Epithelial cell of prostate (primary cell): ENCODE measurements at regions not wholly inside any gene's neighbourhood (a gene's known extent, or its start where the extent isn't known, plus 50 kb on each side); places are given as distances from the start of the nearest gene placed in this dataset.
A peak's percentile ranks its signal among the peaks of the same experiment; 100 is the strongest.
"Not testable (repeated sequence)": the region's sequence is repeated elsewhere in the genome, so short reads cannot be mapped to it uniquely, and the experiment has no call there.

Experiments
- DNase-seq: peaks from one replicate; pipeline ENCODE4 v3.0.0-alpha.2; 2011; ENCODE audit warnings: low read depth, low spot score
- H3K27ac ChIP-seq: fragments of 450-650 bp; 2 replicates; pipeline ENCODE4 v1.5.1; 2017; ENCODE audit warnings: mild to moderate bottlenecking

DNA sequence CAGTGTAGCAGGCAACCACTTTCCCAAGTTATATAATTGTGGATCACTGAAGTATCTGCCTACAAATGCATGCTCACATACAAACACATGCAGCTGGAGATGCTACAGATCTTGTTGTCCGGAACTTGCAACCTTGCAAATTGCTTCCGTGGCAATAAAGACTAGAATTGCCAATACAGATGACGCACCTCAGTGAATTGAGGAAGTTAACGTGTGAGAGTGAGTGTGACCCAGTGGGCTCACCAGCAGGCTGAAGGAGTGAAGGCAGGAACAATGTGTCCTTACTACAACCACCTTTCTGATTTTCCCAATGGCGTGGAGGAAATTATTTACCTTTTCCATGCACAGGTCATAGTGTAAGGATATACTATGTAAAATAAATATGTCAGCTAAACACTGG is 89.4 kb upstream of the GRIP1 start:
- no peak for DNase-seq
- H3K27ac ChIP-seq = no peak overlapping the region

DNA sequence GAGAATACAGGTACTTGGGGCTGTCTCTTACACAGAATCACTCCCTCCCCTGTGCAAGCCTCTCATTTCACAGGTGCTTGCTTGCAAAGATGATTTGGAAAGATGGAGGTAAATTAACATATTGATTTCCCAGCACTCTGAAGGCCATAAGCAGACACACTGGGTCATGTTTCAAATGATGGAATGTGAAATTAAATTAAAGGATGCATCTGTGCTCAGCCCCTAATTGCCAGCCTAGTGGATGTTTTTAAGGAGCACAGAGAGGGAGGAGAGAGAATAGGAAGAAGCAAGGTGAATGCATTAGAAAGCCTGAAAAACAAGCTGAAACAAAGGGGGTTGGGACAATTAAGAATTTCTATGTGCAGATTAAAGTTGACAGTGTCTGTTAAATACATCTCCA is 96.1 kb upstream of the GRIP1 start:
- no peak for DNase-seq

DNA sequence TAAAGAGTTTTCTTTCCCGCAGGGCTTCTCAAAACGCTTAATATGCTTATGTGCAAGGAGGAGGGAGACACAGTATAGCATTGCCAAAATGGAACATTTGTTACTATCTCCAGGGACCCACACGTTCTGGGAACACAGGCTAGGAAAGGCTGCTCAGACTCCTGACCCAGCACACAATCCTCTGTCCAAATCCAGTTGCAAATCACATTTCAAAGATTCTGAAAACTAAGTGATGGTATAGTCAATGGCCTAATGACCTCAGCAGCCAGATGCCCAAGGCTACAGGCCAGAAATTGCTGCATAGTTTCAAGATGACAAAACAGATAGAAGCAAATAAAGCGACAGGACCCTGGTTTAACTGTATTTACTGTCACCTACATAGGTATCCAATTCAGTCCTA is 97.0 kb upstream of the GRIP1 start:
- H3K27ac ChIP-seq = no peak overlapping the region
- DNase-seq = no peak

More for the DNA sequence above, 96.1 kb upstream of the GRIP1 start:
- no peak overlapping the region for H3K27ac ChIP-seq

DNA sequence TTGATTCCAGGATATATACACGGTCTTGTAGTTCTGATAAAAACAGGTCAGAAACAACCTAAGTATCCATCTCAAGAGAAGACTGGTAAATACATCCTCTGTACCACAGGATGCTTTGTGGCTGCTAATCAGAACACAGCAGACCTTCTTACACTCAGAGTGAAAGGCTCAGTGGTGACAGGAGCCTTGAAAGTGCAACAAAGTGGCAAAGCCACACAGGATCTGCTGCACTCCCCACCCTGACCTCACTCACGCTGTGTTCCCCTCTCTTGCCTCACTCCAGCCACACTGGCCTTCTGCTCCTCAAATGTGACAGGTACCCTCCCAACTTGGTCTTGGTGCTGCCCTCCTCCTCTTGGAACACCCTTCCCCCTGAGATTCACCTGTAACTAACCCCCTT is 98.1 kb upstream of the GRIP1 start:
- H3K27ac ChIP-seq = no peak overlapping the region
- no peak for DNase-seq

DNA sequence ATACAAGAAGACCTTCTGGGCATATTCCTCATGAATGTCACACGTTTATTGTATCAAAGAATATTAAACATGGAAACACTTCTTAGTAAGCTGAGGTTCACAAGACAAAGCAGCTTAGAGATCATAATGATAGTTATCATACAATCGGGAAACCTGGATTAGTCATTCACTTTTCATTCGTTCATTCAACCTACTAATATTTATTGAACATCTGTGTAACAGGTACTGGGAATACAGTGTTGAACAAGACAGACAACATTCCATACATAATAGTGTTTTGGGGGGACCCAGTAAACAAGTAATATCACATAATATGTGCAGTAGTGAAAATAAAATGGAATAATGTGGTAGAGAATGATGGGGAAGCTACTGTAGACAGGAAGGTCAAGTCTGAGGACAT is 100.6 kb upstream of the GRIP1 start:
- DNase-seq = no peak
- H3K27ac ChIP-seq = no peak overlapping the region

DNA sequence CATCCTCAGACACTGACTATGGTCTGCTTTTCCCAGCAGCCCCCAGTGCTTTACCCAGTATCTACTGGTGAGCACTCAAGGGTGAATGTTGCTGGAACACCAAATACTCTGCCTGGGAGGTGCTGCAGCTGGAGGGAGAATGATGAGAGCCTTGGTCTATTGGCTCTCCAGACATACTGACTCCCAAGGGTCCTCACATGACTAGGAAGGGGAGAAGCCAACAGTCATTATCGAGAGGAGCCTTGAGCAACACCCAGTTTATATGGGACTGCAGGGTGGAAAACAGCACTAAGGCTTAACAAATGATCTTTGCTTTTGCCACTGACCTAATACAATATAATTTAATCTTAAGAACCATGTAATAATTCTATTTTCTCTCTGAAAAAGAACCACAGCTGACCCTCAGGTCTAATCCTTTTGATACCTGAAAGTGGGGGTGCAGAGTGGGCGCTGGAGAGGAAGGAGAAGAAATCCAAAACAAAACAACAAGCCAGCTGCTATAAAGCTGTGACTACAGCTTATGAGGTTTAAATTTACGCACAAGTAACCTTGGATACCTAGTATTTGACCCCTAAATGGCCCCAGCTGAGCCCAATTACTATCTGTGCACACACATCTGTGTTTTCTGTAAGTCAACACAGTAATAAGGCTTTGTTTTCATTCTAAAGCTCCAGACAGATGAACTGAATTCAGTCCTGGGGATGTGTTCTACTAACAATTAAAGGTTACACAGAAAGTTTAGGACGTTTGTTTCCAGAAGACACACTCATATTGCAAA is 107.8 kb upstream of the GRIP1 start:
- no peak for DNase-seq
- no peak overlapping the region for H3K27ac ChIP-seq

DNA sequence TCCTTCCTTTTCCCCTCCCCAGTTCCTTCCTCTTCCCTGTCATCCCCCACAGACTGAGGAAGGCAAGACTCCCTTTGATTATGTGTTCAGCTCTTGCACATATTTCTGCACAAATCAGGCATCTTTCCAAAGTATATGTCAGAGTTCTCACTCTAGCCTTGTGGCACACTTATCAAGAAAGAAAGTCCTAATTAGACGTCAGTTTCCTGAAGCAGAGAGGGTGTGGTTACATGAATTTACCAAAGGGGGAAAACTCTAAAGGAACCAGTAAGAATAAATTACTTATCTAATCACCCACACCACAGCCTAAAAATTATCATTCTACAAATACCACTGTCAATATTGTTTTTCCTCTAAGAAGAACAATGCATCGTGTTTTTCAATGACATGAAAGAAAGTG is 120.7 kb upstream of the GRIP1 start:
- no peak overlapping the region for H3K27ac ChIP-seq
- no peak for DNase-seq

DNA sequence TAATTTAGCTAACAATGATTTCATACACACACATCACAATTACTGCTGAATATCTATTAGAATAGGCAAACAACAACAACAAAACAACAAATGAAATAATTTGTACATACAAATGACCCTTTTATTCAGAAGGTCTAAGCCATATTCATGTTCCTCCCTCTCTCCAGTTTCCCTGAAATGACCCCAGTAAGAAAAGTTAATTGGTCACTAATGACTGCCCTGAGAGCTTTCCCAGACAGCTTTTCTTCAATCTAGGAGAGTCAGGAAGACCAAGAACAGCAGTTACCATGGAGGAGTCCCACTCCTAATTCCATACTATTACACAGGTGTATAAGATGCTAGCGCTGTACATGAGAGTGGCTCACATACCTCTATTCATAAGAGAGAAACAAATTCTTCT is 121.2 kb upstream of the GRIP1 start:
- H3K27ac ChIP-seq = no peak overlapping the region
- no peak for DNase-seq

DNA sequence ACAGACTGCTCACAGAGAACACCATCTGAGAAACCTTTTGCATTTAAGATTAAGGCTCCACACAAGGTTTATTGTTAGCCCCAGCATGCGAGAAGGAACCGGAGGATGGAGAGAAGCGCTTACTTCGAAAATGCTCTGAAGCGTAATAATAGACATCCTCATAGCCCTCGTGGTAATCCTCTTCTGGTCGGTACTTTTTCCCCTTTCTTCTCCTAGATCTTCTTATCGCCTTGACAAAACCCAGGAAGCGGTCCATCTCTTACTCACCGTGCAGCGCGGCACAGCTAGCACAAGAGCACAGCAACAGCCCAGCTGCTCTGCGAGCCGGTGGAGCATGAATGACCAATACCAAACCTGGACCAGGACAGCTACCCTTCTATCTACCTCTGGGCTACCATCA is 125.1 kb upstream of the GRIP1 start:
- DNase-seq = no peak

DNA sequence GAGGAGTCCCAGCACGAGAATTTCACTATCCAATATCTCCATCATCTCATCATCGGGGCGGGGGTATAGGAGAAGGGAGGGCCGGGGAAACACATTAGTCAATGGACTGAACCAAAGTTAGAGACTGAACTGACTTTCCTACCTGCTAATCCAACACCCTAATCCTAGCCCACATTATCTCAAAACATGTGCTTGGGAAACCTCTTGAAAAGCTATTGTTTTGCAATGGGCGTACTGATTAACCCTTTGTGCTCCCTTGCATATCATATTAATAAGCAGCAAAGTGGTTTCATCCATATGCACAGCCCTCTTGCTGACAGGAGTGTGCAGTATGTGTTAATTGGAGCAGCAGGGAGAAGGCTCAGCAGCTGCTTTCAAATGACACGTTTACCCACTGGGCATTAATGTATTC is 125.7 kb upstream of the GRIP1 start:
- H3K27ac ChIP-seq = no peak overlapping the region
- no peak for DNase-seq

More for the DNA sequence above, 125.1 kb upstream of the GRIP1 start:
- H3K27ac ChIP-seq = no peak overlapping the region

DNA sequence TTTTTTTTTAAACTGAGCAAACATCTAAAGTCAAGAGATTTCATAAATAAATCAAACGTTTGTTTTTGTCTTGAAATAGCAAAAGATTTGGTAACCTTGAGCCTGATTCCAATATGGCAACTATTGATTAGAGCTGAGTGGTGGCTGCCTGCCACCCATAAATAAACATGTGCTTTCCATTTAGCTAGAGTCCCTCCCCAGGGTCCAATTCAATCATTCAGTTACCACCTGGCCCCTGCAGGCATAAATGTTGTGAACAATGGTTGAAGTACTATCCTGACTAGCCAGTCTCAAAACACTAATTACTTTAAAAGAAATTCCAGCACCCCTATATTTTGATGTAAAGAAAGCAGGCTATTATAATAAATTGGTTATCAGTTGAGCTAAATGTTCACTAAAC is 129.7 kb upstream of the GRIP1 start:
- DNase-seq = no peak
- no peak overlapping the region for H3K27ac ChIP-seq

DNA sequence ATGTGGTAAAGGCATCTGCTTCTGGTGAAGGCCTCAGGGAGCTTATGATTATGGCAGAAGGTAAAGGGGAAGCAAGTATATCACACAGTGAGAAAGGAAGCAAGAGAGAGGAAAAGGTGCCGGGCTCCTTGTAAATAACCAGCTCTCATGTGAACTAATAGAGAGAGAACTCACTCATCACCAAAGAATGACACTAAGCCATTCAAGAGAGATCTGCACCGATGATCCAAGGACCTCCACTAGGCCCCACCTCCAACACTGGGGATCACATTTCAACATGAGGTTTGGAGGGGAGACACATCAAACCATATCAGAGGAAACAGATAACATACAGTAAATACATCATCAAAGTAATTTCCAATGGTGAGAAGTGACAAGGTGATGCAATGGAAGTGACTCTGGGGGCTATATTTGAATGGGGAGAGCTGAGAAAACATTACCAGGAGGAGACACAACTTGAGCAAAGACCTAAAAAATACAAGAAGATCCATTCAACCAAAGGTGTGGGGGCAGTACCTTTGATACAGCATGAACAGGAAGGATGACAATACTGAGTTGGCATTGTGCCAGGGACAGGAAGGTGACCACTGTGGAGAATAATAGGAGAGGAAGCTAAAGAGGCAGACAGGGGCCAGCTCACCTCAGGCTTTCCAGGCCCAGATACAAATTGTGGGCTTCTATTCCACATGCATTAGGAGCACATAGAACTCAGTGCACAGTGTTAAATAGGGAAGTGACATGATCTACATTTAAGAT is 134.4 kb upstream of the GRIP1 start:
- DNase-seq = no peak
- H3K27ac ChIP-seq = no peak overlapping the region

DNA sequence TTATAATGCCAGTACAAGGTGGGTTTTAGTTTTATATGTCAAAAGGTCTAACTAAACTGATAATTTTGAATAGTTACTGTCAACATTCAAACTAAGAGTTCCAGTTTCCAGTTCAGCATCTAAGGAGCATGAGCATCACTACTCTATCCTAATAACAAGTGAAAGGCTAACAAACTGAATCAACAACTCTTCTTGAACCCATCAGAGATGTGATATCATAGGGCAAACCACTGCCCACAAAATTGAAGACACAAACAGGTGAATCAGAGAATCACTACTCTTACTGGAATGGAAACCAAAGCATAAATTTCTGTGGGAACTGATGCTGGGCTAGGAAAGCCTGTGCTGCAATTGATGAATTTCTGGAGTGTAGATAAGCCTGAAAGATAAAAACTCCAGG is 140.7 kb upstream of the GRIP1 start:
- no peak overlapping the region for H3K27ac ChIP-seq
- DNase-seq = no peak

DNA sequence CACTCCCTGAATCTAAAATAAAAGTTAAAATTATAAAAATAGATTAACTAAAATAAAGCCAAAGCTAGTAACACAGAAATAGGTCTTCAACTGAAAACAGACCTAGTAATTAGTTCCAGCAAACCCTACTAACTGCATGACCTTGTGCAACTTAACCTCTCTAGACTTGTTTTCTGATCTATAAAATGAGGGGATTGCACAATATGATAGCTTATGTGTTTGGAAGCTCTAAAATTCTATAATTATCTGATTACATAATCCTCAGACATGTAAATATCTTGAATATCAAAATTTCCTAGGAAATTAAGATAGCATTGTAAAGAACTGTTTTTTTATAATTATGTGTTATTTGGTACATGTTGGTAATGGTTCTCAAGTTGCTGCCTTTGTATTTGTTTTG is 144.1 kb upstream of the GRIP1 start:
- no peak for DNase-seq
- peak overlapping the region; percentile 81 for H3K27ac ChIP-seq

DNA sequence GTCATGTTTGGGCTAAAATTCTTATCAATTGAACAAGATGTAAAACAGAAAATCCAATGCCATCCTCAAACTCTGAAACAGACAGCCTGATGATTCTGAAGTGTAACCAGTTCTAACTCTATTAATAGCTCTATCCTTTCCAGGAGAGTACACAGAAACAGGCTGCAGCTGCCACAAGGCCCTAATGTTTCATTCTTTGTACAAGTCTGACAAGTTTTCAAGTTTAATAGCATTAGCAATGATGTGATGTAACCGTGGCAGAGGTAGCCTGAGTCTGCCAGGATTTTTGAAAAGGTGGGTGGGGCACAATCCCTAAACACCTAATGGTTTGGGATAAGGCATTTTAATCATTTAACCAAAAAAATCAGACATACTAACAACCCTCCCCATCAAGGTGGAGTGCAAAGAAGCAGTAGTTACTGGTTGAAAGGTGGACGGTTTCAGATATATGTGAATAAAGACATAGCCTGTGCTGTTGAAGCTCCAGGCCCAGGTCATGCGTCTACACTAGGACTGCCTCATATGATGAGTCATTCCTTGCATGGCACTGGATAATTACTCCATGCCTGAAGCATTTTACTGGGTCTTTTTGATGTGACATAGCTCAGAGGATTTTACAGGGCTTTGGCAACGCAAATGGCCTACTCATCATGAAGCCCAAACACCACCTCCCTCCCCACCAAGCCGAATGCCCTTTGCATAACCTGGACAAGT is 145.1 kb upstream of the GRIP1 start:
- peak overlapping the region; percentile 81 for H3K27ac ChIP-seq
- DNase-seq = peak; percentile 85

DNA sequence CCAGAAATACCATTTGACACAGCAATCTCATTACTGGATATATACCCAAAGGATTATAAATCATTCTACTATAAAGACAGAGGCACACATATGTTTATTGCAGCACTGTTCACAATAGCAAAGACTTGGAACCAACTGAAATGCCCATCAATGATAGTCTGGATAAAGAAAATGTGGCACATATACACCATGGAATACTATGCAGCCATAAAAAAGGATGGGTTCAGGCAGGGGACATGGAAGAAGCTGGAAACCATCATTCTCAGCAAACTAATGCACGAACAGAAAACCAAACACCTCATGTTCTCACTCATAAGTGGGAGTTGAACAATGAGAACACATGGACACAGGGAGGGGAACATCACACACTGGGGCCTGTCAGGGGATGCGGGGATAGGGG is 147.0 kb upstream of the GRIP1 start:
- H3K27ac ChIP-seq, DNase-seq: not testable (repeated sequence)

DNA sequence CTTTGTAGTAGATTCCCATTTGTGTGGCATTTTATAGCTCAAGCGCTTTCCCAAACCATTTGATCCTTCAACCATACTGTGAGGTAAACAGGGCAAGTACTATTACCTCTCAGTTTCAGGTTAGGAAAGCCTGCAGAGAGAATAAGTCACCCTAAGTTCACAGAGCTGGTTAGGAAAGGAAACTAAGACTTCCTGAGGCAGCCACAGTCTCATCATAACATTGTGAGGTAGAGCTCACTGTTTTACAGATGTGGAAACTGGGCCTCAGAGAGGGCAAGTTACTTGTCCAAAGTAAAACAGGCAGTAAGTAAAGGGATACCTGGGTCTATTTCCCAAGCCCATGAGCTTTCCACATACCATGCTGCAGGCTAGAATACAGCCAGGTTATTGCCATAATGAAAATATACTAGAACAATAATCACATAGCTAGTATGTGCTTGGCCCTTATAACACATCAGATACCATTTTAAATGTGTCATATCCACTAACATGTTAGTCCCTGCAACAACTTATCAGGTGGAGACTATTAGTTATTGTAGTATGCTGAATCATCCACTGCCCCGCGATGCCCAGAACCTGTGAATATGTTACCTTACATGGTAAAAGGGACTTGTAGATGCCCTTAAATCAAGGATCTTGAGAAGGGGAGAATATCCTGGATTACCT is 150.9 kb upstream of the GRIP1 start:
- peak; percentile 65 for DNase-seq
- H3K27ac ChIP-seq = peak overlapping the region; percentile 70

DNA sequence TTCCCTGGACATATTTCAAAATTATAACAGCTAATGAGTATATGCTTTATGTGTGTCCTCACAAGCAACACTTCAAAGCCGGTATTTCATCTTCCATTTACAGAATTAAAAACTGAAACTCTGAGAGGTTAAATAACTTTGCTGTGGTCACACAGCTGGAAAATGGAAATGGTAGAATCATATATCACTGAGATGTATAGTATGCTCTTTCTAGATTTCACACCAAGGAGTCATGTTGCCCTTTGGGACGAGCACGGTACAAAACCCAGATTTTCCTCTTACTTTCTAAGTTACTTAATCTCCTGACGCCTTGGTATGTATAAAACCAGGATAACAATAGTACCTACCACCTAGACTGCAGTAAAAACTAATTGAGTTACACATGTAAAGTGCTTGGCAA is 152.6 kb upstream of the GRIP1 start:
- DNase-seq = no peak
- no peak overlapping the region for H3K27ac ChIP-seq

DNA sequence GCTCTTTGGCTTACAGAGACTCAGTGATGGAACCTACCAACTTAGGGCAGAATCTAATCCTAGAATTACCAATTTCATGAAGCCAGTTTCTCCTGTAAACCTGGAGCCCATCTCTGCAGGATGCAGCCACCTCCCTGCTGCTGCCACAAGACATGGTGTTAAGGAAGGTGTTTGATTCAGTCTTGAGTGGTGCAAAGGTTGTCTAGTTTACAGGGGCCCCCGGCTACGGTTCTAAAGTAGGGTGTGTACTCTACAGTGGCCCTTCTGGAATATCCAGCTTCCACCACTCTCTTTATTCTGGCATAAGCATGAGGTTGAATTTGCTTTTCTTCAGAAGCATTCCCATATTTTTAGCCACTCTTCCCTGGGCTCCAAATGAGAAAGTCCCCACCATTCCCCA is 154.1 kb upstream of the GRIP1 start:
- no peak for DNase-seq
- no peak overlapping the region for H3K27ac ChIP-seq

DNA sequence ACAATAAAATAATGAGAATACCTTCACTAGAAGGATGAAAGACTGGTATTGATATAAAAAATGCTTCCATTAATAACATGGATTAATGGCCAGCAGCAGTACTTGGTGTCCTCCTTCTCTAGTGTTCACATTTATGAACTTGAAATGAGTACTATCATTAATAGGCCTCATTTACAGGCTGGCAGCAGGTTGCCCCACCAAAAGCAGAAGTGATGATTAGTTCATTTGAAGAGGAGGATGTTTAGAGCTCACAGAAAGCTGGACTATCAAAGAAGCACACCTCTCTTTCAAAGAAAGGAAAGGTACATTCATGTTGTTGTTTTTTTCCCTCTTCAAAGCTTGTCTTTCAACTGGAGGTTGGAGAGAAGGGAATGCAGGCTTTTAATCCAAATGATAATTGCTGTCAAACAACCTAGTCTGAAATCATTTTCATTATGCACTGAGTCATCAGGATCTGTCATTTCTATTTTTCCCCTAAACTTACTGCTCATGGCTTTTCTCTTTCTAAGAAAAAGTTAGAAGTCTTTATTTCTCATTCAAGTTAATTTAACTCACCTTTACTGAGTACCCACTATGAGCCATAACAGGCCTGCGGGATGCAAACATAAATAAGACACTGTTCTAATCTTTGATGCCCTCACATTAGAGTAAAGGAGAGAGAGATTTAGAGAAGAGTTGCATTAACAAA is 157.9 kb upstream of the GRIP1 start:
- no peak for DNase-seq
- H3K27ac ChIP-seq = no peak overlapping the region
